Smooth muscle cell (in vitro differentiated cells): ENCODE measurements at regions not wholly inside any gene's neighbourhood (a gene's known extent, or its start where the extent isn't known, plus 50 kb on each side); places are given as distances from the start of the nearest gene placed in this dataset.
A peak's percentile ranks its signal among the peaks of the same experiment; 100 is the strongest.

Experiments
- DNase-seq: peaks from one replicate; lab custom pipeline; 2025; ENCODE audit not compliant: unreplicated experiment; lab: John Stamatoyannopoulos, UW
- H2AFZ ChIP-seq: fragments of 200-600 bp; sonication (generic); 2 replicates; pipeline ENCODE4 v1.6.0; 2016; ENCODE audit warnings: antibody characterized with exemption, low read depth, mild to moderate bottlenecking
- H3F3A ChIP-seq: fragments of 200-600 bp; sonication (generic); 2 replicates; pipeline ENCODE4 v1.6.0; 2017; ENCODE audit warnings: antibody characterized with exemption, low read depth
- H3K27ac ChIP-seq: fragments of 200-600 bp; sonication (generic); 2 replicates; pipeline ENCODE4 v1.5.1; 2016; ENCODE audit warnings: low read depth, mild to moderate bottlenecking
- H3K27me3 ChIP-seq: fragments of 200-600 bp; sonication (generic); 2 replicates; pipeline ENCODE4 v1.6.1; 2016; ENCODE audit warnings: low read depth, mild to moderate bottlenecking
- H3K36me3 ChIP-seq: fragments of 200-600 bp; sonication (generic); 2 replicates; pipeline ENCODE4 v1.5.1; 2016; ENCODE audit warnings: low read depth
- H3K4me1 ChIP-seq: fragments of 200-600 bp; sonication (generic); 2 replicates; pipeline ENCODE4 v1.5.1; 2016; ENCODE audit warnings: low read depth
- H3K4me2 ChIP-seq: fragments of 200-600 bp; sonication (generic); 2 replicates; pipeline ENCODE4 v1.6.0; 2016; ENCODE audit warnings: mild to moderate bottlenecking
- H3K4me3 ChIP-seq: fragments of 200-600 bp; sonication (generic); 2 replicates; pipeline ENCODE4 v1.5.1; 2016; ENCODE audit warnings: mild to moderate bottlenecking
- H3K79me2 ChIP-seq: fragments of 200-600 bp; sonication (generic); 2 replicates; pipeline ENCODE4 v1.6.0; 2016; ENCODE audit warnings: low read depth, mild to moderate bottlenecking
- H3K9ac ChIP-seq: fragments of 200-600 bp; sonication (generic); 2 replicates; pipeline ENCODE4 v1.6.0; 2016; ENCODE audit warnings: low read depth
- H3K9me3 ChIP-seq: fragments of 200-600 bp; sonication (generic); replicated peaks from 2 replicates; pipeline ENCODE4 v1.5.1; 2016; ENCODE audit warnings: low read depth
- H4K20me1 ChIP-seq: fragments of 200-600 bp; sonication (generic); 2 replicates; pipeline ENCODE4 v1.6.0; 2016; ENCODE audit warnings: low read depth
- CTCF ChIP-seq: fragments of 200-600 bp; sonication (generic); IDR thresholded peaks from 2 replicates; pipeline ENCODE4 v1.5.1; 2017; ENCODE audit warnings: borderline replicate concordance, mild to moderate bottlenecking, antibody characterized with exemption; ENCODE audit not compliant: insufficient read depth, poor library complexity, severe bottlenecking
- WGBS: methylation state at CpG from one replicate; pipeline ENCODE4 v1.1.7; 2016; ENCODE audit warnings: low lambda C conversion rate; 5-methylcytosine and 5-hydroxymethylcytosine counted together

DNA sequence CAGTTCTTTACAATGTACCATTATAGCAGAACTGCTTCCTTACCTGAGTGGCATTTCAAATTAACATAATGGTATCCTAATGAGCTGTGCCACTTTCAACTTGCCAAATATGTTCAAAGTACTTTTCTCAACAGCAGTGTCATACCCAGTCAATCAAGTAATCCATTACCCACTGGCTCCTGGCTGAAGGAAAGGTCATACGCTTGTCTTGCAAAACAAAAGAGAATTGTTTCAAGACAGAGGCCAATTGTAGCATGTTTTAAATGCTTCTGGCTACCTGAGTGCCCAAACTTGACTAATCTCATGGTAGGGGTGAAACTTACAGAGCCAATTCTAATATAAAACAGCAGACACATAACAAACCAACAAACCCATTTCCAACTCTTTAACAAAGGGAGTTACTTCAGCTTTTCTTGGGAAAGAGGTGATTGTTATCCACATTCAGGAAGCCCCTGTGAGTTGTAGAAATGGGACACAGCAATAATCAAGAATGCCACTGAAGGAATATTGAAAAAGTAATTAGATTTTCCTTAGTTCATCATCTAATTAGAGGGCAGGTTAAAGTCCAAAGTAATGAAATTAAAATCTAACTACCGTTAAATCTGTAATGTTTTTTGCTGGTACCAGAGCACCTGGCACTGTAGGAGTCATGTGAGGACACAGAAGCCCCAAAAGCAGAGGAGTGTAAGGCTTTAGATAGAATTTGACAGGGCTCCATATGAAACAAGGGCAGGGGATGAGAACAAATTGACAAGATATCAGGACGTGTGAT lies 241.9 kb downstream of the RWDD3 start:
- Histone ChIP-seq H3K79me2 (no peaks in the 10 kb centered on the region), H3K9ac (no peak overlapping the region), H3K4me2 (no peak overlapping the region), H3F3A (no peaks in the 10 kb centered on the region), H2AFZ (no peak overlapping the region), H3K27ac (no peak overlapping the region), H3K9me3 (no peaks in the 10 kb centered on the region), H3K27me3 (no peaks in the 10 kb centered on the region), H3K4me3 (no peak overlapping the region), H3K36me3 (no peaks in the 10 kb centered on the region), H4K20me1 (no peaks in the 10 kb centered on the region), H3K4me1 (no peaks in the 10 kb centered on the region)
- no peak for TF ChIP-seq CTCF
- DNase-seq, result no peak
- WGBS, result 91% methylated on average over 3 of the region's 3 CpGs

GRCh38 chr1:95496307-95496706 lies 262.3 kb downstream of the RWDD3 start:
- no peak overlapping the region for H3K9ac ChIP-seq
- DNase-seq, result no peak
- no peaks in the 10 kb centered on the region for H3K27me3 ChIP-seq
- H3K4me1 ChIP-seq, result no peaks in the 10 kb centered on the region
- H4K20me1 ChIP-seq, result no peaks in the 10 kb centered on the region
- H3K79me2 ChIP-seq, result no peaks in the 10 kb centered on the region
- H3K27ac ChIP-seq, result peak overlapping the region; percentile 69
- no peak for TF ChIP-seq CTCF
- WGBS, result 65% methylated on average over 6 of the region's 6 CpGs
- H3K36me3 ChIP-seq, result no peaks in the 10 kb centered on the region
- no peaks in the 10 kb centered on the region for H3K9me3 ChIP-seq
- H3K4me2 ChIP-seq, result peak overlapping the region; percentile 53
- H2AFZ ChIP-seq, result no peak overlapping the region
- H3K4me3 ChIP-seq, result no peak overlapping the region
- H3F3A ChIP-seq, result no peaks in the 10 kb centered on the region

DNA sequence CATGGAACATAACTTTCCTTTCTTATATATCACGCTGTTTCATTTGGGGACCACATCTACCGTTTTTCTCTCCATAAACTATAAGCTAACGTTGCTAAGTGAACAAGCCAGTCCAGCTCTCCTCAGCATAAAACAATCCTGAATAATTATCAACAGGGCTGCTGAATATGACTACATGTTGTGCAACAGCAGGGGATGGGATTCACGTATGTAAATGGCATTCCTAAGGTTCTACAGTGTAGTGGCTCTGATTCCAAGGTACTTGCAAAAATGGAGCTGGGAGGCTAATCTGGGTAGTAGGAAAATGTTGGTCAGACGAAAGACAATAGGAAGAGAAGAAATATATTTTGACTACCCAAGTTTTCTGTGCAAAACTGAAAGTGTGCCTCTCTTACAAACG lies 262.8 kb downstream of the RWDD3 start:
- Histone ChIP-seq H3K4me1 (no peaks in the 10 kb centered on the region), H3K4me2 (peak overlapping the region; percentile 53), H3K9ac (no peak overlapping the region), H3K79me2 (no peaks in the 10 kb centered on the region), H2AFZ (no peak overlapping the region), H3K27ac (peak overlapping the region; percentile 69), H3K4me3 (no peak overlapping the region), H3K36me3 (no peaks in the 10 kb centered on the region), H3K27me3 (no peaks in the 10 kb centered on the region), H4K20me1 (no peaks in the 10 kb centered on the region), H3F3A (no peaks in the 10 kb centered on the region), H3K9me3 (no peaks in the 10 kb centered on the region)
- WGBS, result 61% methylated on average over 6 of the region's 6 CpGs
- no peak for DNase-seq
- no peak for TF ChIP-seq CTCF

DNA sequence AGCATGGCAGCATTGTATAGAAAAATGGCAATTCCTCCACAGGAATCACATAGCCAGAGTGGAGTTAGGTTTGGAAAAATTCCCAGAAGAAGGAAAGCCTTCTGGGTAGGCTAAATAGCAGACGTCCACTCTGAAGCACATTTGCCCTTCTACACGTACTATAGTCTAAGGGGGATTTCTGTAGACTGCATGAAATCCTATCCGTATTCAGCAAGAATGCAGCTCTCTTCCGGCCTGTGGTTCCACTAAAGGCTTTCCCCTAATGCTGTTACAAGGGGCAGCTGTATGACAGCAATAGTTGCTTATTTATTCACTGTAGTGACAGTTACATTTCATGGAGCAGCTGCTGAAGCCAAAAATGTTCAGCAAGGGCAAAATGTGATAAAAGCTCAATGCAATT lies 263.6 kb downstream of the RWDD3 start:
- H3F3A ChIP-seq, result no peaks in the 10 kb centered on the region
- H3K9ac ChIP-seq, result no peak overlapping the region
- peak overlapping the region; percentile 53 for H3K4me2 ChIP-seq
- H3K27ac ChIP-seq, result peak overlapping the region; percentile 69
- no peaks in the 10 kb centered on the region for H4K20me1 ChIP-seq
- no peaks in the 10 kb centered on the region for H3K36me3 ChIP-seq
- no peak overlapping the region for H2AFZ ChIP-seq
- no peak for TF ChIP-seq CTCF
- H3K4me1 ChIP-seq, result no peaks in the 10 kb centered on the region
- no peaks in the 10 kb centered on the region for H3K79me2 ChIP-seq
- no peak overlapping the region for H3K4me3 ChIP-seq
- no peak for DNase-seq
- no peaks in the 10 kb centered on the region for H3K27me3 ChIP-seq
- 63% methylated on average over 4 of the region's 4 CpGs for WGBS
- no peaks in the 10 kb centered on the region for H3K9me3 ChIP-seq
